Transverse colon (tissue), 4 donors: ENCODE measurements at regions not wholly inside any gene's neighbourhood (a gene's known extent, or its start where the extent isn't known, plus 50 kb on each side); places are given as distances from the start of the nearest gene placed in this dataset.

Experiments
- POLR2AphosphoS5 ChIP-seq, 3 donors: sonication (generic); formaldehyde crosslinking; IDR thresholded peaks; one replicate each; pipeline ENCODE4 v1.6.1; 2016; ENCODE audit warnings: antibody characterized with exemption in 3 of 3
- TF ChIP-seq, protein P1 (sequence below), 5 experiments: fragments of 200-600 bp in 3 of 5; fragments of 450-650 bp in 2 of 5; sonication (generic) in 3 of 5; IDR thresholded peaks; 1 replicate in 2 of 5; 2 replicates in 3 of 5; pipeline ENCODE4 v1.5.1; 2016 to 2017; ENCODE audit warnings: antibody characterized with exemption in 5 of 5, inconsistent platforms in 3 of 5, mild to moderate bottlenecking in 2 of 5, moderate library complexity in 1 of 5

DNA sequence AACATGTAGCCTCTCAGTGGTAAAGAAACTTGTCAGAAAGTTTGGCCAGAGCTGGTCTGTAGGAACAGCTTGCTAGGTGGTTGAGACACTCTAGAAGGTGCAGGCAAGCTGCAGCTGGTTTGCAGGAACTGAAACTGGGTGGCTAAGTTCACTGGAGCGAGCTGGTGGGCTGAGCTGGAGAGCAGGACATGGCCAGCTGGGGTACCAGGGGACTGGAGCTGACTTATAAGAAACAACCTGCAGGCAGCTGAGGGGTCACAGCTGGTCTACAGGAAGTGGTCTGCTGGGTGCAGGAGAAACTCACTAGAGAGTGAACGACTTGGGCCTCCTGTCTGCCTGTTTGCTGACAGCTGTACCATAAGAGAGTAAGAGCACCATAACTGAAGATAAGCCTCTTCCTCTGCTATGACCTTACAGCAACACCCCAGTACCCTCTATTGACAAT is 157.1 kb upstream of the LNX1 start:
- TF ChIP-seq, protein P1, sequence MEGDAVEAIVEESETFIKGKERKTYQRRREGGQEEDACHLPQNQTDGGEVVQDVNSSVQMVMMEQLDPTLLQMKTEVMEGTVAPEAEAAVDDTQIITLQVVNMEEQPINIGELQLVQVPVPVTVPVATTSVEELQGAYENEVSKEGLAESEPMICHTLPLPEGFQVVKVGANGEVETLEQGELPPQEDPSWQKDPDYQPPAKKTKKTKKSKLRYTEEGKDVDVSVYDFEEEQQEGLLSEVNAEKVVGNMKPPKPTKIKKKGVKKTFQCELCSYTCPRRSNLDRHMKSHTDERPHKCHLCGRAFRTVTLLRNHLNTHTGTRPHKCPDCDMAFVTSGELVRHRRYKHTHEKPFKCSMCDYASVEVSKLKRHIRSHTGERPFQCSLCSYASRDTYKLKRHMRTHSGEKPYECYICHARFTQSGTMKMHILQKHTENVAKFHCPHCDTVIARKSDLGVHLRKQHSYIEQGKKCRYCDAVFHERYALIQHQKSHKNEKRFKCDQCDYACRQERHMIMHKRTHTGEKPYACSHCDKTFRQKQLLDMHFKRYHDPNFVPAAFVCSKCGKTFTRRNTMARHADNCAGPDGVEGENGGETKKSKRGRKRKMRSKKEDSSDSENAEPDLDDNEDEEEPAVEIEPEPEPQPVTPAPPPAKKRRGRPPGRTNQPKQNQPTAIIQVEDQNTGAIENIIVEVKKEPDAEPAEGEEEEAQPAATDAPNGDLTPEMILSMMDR (IDR thresholded peaks at IDR 0.05) = no peak
- TF ChIP-seq POLR2AphosphoS5 (IDR thresholded peaks at IDR 0.05) = no peak
